ENCODE measurements at regions not wholly inside any gene's neighbourhood (a gene's known extent, or its start where the extent isn't known, plus 50 kb on each side); places are given as distances from the start of the nearest gene placed in this dataset.

- ATAC-seq (no peak), DNase-seq (no peak)
Measured at GRCh38 chr2:193973781-193974180, 1683.2 kb upstream of the SLC39A10 start.

GRCh38 chr2:193966590-193966989 is 1690.4 kb upstream of the SLC39A10 start:
- DNase-seq (no peak), ATAC-seq (no peak)

GRCh38 chr2:193965263-193965662 is 1691.8 kb upstream of the SLC39A10 start:
- no peak for ATAC-seq
- DNase-seq, result no peak

GRCh38 chr2:193963472-193964119 is 1693.4 kb upstream of the SLC39A10 start:
- DNase-seq, result peak; percentile 3
- ATAC-seq, result no peak

GRCh38 chr2:193946806-193947205 is 1710.2 kb upstream of the SLC39A10 start:
- ATAC-seq (no peak), DNase-seq (no peak)

GRCh38 chr2:193943406-193943960 is 1713.5 kb upstream of the SLC39A10 start:
- no peak for DNase-seq
- no peak for ATAC-seq

GRCh38 chr2:193935114-193935513 is 1721.9 kb upstream of the SLC39A10 start:
- DNase-seq (no peak), ATAC-seq (no peak)

- no peak for ATAC-seq
- DNase-seq, result no peak
Measured at GRCh38 chr2:193929131-193929530, 1727.9 kb upstream of the SLC39A10 start.

- DNase-seq (no peak), ATAC-seq (no peak)
Measured at GRCh38 chr2:193907561-193907960, 1712.8 kb upstream of the TMEFF2 start.

GRCh38 chr2:193900292-193900691 is 1705.6 kb upstream of the TMEFF2 start:
- DNase-seq (no peak), ATAC-seq (no peak)

- no peak for DNase-seq
- ATAC-seq, result peak; percentile 53
Measured at GRCh38 chr2:193895226-193895625, 1700.5 kb upstream of the TMEFF2 start.

GRCh38 chr2:193894081-193894480 is 1699.3 kb upstream of the TMEFF2 start:
- ATAC-seq, result peak; percentile 15
- DNase-seq, result no peak

- ATAC-seq (peak; percentile 29), DNase-seq (no peak)
Measured at GRCh38 chr2:193891023-193891422, 1696.3 kb upstream of the TMEFF2 start.

GRCh38 chr2:193885419-193885818 is 1690.7 kb upstream of the TMEFF2 start:
- ATAC-seq, result no peak
- no peak for DNase-seq

- DNase-seq (no peak), ATAC-seq (no peak)
Measured at GRCh38 chr2:193883820-193884219, 1689.1 kb upstream of the TMEFF2 start.

GRCh38 chr2:193876980-193877379 is 1682.2 kb upstream of the TMEFF2 start:
- DNase-seq, result no peak
- ATAC-seq, result no peak

GRCh38 chr2:193869564-193869963 is 1674.8 kb upstream of the TMEFF2 start:
- ATAC-seq (no peak), DNase-seq (no peak)

GRCh38 chr2:193868833-193869232 is 1674.1 kb upstream of the TMEFF2 start:
- DNase-seq (no peak), ATAC-seq (no peak)

- no peak for DNase-seq
- no peak for ATAC-seq
Measured at GRCh38 chr2:193868132-193868531, 1673.4 kb upstream of the TMEFF2 start.

GRCh38 chr2:193867454-193867853 is 1672.7 kb upstream of the TMEFF2 start:
- ATAC-seq (no peak), DNase-seq (no peak)

GRCh38 chr2:193861557-193861956 is 1666.8 kb upstream of the TMEFF2 start:
- DNase-seq (no peak), ATAC-seq (no peak)

GRCh38 chr2:193847991-193848390 is 1653.3 kb upstream of the TMEFF2 start:
- ATAC-seq (no peak), DNase-seq (no peak)

- ATAC-seq (no peak), DNase-seq (no peak)
Measured at GRCh38 chr2:193847130-193847529, 1652.4 kb upstream of the TMEFF2 start.

GRCh38 chr2:193845604-193846003 is 1650.9 kb upstream of the TMEFF2 start:
- no peak for DNase-seq
- ATAC-seq, result no peak

All from stimulated activated naive CD8-positive, alpha-beta T cell treated with anti-CD3 and anti-CD28 coated beads, Interleukin-15, Interleukin-2, amounts not matched to agents 100 U/mL and 50 U/mL, for 24 hours (primary cell).